ENCODE measurements at regions not wholly inside any gene's neighbourhood (a gene's known extent, or its start where the extent isn't known, plus 50 kb on each side); places are given as distances from the start of the nearest gene placed in this dataset.

DNA sequence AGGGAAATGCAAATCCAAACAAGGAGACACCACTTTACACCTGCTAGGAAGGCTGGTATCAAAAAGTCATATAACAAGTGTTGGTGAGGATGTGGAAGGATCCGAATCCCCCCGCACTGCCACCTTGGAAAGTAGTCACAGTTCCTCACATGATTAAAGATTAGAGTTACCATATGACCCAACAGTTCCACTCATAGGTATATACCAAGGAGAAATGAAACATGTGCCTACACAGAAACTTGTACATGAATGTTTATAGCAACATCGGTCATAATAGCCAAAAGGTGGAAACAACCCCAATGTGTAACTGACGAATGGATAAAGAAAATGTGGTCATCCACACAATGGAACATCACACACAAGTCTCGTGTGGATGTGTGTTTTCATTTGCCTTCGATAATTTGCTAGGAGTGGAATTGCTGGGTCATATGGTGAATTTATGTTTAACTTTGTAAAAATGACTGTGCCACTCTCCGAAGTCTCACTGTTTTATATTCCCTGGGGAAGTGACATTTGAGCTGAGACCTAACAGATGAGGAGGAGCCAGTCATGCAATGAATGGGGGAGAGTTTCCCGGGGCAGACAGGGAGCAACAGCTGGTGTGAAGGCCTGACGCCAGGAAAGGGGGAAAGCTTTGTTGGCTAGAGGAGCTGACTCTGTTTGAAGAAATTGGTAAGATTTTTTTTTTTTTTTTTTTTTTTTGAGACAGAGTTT is 125.9 kb upstream of the MLN start:
- FAIRE-seq (no peak), DNase-seq (ENCODE audit: insufficient read length, low spot score) (no peak)
- TF ChIP-seq CTCF (IDR thresholded peaks at IDR 0.05; ENCODE audit: insufficient read depth, missing control alignments), result no peak

GRCh38 chr6:33927616-33928015 is 123.8 kb upstream of the MLN start:
- FAIRE-seq (no peak), DNase-seq (ENCODE audit: insufficient read length, low spot score) (no peak)
- TF ChIP-seq CTCF (IDR thresholded peaks at IDR 0.05; ENCODE audit: insufficient read depth, missing control alignments), result no peak

DNA sequence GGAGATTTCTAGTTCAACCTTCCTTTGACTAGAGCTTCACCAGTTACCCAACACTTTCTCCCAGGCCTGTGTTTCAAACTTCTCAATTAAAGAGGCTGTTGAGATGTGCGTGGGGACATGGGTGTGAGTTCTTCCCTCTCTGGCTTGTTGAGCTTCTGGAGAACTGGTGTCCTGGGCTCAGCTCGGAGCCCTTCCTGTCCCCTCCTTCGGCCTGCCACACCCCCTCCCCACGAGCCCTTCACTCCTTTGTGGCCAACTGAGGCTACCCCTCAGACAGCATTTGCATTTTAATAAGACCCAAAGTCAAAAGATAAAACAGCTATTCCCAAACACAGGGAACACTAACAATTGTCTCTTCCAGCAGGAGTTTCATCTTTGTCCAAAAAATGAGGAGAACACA is 123.3 kb upstream of the MLN start:
- no peak for DNase-seq (ENCODE audit: insufficient read length, low spot score)
- no peak for TF ChIP-seq CTCF (IDR thresholded peaks at IDR 0.05; ENCODE audit: insufficient read depth, missing control alignments)
- FAIRE-seq, result no peak

DNA sequence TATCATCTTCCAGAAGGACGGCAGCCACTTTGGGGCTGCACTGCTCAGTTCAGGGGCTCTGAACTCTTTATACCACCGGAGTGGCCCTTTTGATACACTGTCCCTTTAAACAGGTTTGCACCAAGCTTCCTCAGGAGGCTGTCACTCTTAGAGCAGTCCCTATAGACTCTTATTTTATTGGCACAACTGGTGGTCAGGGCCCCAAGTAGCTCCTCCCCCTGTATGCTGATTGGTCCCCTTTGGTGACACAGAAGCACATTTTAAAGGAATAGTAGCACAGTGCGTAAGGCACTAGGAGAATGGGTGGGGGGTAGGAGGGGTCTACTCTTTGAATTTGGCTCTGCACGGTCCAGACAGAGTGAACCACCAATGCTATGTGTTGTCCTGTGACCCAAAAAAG is 122.6 kb upstream of the MLN start:
- no peak for TF ChIP-seq CTCF (IDR thresholded peaks at IDR 0.05; ENCODE audit: insufficient read depth, missing control alignments)
- DNase-seq (ENCODE audit: insufficient read length, low spot score) (no peak), FAIRE-seq (no peak)

DNA sequence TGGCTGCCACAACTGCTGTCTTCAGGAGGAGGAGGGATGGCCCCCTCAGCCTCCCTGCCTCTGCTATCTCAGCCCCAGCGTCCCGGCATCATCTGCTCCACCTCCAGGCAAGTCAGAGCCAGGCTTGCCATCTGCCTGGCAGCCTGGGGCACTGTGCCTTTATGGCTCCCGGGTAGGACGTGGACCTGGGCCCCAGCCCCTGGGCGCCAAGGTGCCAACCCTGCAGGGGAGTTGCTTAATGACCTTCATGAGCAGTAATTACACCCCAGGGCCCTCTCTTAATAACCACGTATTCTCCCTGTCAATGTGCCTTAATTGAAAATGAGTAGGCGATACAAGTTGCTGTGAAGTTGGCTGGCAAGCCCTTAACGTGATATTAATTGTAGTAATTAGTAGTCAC is 122.1 kb upstream of the MLN start:
- TF ChIP-seq CTCF (IDR thresholded peaks at IDR 0.05; ENCODE audit: insufficient read depth, missing control alignments), result no peak
- DNase-seq (ENCODE audit: insufficient read length, low spot score) (no peak), FAIRE-seq (no peak)

DNA sequence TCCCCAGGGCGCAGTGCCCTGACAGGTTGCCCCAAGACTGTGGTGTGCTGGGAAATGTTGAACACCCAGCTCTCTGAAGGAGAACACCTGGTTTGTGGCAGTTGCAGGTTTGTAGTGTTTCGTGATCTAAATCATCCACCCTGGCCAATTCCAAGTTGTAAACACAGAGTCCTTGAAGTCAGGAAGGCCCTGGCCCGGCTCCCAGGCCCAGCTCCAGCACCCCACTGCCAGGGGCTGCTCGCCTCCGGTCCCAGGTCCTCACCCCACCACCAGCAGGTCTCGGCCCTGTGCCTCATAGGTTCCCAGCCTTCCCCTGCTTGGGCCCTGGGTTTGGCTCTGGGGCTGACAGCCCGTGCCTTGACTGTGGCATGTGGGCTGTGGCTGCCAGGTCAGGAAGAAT is 121.4 kb upstream of the MLN start:
- no peak for FAIRE-seq
- TF ChIP-seq CTCF (IDR thresholded peaks at IDR 0.05; ENCODE audit: insufficient read depth, missing control alignments), result no peak
- DNase-seq (ENCODE audit: insufficient read length, low spot score), result no peak

DNA sequence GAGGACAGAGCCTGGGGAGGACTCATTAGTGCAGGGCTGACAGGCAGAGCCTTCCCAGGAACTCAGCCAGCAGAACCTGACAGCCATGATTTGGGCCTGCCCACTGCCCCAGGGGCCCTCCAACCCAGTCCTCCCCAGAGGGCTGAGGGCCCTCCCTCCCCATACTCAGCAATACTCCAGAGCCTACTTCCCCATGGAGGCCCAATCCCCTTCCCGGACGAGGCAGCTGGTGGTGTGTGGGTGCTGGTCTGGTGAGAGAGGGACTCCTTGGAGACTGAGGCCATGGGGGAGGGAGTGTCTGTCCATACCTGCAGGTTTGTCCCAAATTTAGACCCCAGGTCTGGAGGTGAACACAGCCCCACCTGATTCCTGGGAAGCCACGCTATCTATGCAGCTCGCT is 120.9 kb upstream of the MLN start:
- no peak for TF ChIP-seq CTCF (IDR thresholded peaks at IDR 0.05; ENCODE audit: insufficient read depth, missing control alignments)
- DNase-seq (ENCODE audit: insufficient read length, low spot score), result no peak
- no peak for FAIRE-seq
